ENCODE measurements at regions not wholly inside any gene's neighbourhood (a gene's known extent, or its start where the extent isn't known, plus 50 kb on each side); places are given as distances from the start of the nearest gene placed in this dataset.

DNA sequence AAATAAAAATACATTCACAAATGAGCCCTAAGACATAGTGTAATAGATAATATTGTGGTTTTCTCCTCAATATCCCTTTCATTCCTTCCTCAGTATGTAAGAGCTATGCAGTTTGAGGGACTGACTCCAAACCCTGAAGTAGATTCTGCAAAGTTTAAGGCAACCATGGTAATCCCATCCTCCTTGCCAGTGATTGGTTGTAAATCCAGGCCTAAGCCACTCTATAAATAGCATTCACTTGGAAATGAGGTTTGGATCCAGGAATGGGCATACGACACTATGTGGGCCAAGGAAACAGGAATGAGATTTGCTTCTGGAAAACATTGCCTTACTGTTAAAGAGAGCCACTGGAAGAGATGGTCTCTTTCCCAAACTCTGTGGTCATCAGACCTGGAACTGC lies 468.7 kb upstream of the SOX5 start:
- no TSS peak for BruUV-seq (replicated peaks)
- no peak overlapping the region for H3K18ac ChIP-seq (ENCODE audit: low read depth, low read length)
- no peak overlapping the region for H3K27ac ChIP-seq (ENCODE audit: insufficient read depth, low read length)
- peaks cover 3% of the 10 kb centered on the region for H3K9me1 ChIP-seq (ENCODE audit: insufficient read depth, low read length)
- dilution Hi-C loops (cut with HindIII; ENCODE audit: low sequenced_read_pairs, unreplicated experiment) (no loop called here), in situ Hi-C loops (cut with MboI; ENCODE audit: low sequenced_read_pairs) (no loop called here), intact Hi-C loops (cut with micrococcal nuclease) (no loop called here)
- no peak overlapping the region for H2AK9ac ChIP-seq (replicated peaks; ENCODE audit: low read depth, low read length, poor library complexity)
- H2BK15ac ChIP-seq (ENCODE audit: low read depth, low read length) = no peak overlapping the region
- TF ChIP-seq RFX5 (IDR thresholded peaks at IDR 0.05; ENCODE audit: low read depth, low read length) (no peak), NFE2L2 (IDR thresholded peaks at IDR 0.05; ENCODE audit: low read depth, low read length) (no peak), RAD21 (IDR thresholded peaks at IDR 0.05; ENCODE audit: low read length) (no peak), ELK1 (IDR thresholded peaks at IDR 0.05; ENCODE audit: borderline replicate concordance, low read depth, low read length) (no peak), MAZ (IDR thresholded peaks at IDR 0.05; ENCODE audit: borderline replicate concordance, low read depth, low read length) (no peak), FOS (IDR thresholded peaks at IDR 0.05; ENCODE audit: low read depth, low read length) (no peak)
- TF ChIP-seq, protein P1, sequence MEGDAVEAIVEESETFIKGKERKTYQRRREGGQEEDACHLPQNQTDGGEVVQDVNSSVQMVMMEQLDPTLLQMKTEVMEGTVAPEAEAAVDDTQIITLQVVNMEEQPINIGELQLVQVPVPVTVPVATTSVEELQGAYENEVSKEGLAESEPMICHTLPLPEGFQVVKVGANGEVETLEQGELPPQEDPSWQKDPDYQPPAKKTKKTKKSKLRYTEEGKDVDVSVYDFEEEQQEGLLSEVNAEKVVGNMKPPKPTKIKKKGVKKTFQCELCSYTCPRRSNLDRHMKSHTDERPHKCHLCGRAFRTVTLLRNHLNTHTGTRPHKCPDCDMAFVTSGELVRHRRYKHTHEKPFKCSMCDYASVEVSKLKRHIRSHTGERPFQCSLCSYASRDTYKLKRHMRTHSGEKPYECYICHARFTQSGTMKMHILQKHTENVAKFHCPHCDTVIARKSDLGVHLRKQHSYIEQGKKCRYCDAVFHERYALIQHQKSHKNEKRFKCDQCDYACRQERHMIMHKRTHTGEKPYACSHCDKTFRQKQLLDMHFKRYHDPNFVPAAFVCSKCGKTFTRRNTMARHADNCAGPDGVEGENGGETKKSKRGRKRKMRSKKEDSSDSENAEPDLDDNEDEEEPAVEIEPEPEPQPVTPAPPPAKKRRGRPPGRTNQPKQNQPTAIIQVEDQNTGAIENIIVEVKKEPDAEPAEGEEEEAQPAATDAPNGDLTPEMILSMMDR (conservative IDR thresholded peaks at IDR 0.05; ENCODE audit: low read depth, low read length) = no peak
- no peak overlapping the region for H2BK20ac ChIP-seq (ENCODE audit: low read depth, low read length)
- 0 out of 2 replicates have a peak, but pooled peaks cover 2% of the 10 kb centered on the region for H3K4me1 ChIP-seq (ENCODE audit: control insufficient read depth, insufficient read depth, low read length)
- POLR2A ChIA-PET (ENCODE audit: unreplicated experiment) = no interaction called here
- H3K14ac ChIP-seq (replicated peaks; ENCODE audit: low read depth, low read length) = 0 out of 2 replicates have a peak overlapping the region, but pooled peaks have one; percentile 41
- ATAC-seq (ENCODE audit: low read depth) = peak; percentile 54
- no peak overlapping the region for H2BK120ac ChIP-seq (ENCODE audit: low read depth, low read length)
- no peak overlapping the region for H3K56ac ChIP-seq (ENCODE audit: extremely low read depth, insufficient read depth, low read length)
- no peaks in the 10 kb centered on the region for H3K36me3 ChIP-seq (ENCODE audit: control insufficient read depth, insufficient read depth, low read length)
- H3K9ac ChIP-seq (ENCODE audit: low read depth, low read length) = no peak overlapping the region
- no CpG with 5 or more reads among the region's 1 CpG for WGBS, 2 experiments (ENCODE audit: extremely low coverage in 2 of 2, insufficient read length in 1 of 2)
- H3K23ac ChIP-seq (ENCODE audit: low read depth, low read length) = no peak overlapping the region
- H2AFZ ChIP-seq (replicated peaks; ENCODE audit: low read length, poor library complexity) = no peak overlapping the region
- no peak overlapping the region for H3K4ac ChIP-seq (ENCODE audit: low read depth, low read length)
- no peak overlapping the region; the same call in 1 of the 2 replicates for H2AK5ac ChIP-seq (ENCODE audit: low read depth, low read length)
- no peak overlapping the region for H2BK5ac ChIP-seq (ENCODE audit: low read depth, low read length, poor library complexity, severe bottlenecking)
- peak; percentile 69 for DNase-seq
- no peak overlapping the region for H3K4me2 ChIP-seq (ENCODE audit: low read depth, low read length)
- H3K9me3 ChIP-seq (ENCODE audit: control insufficient read depth, insufficient read depth, low read length) = no peaks in the 10 kb centered on the region
- H3K27me3 ChIP-seq (ENCODE audit: control insufficient read depth, insufficient read depth, low read length) = no peaks in the 10 kb centered on the region
- H4K5ac ChIP-seq (ENCODE audit: low read depth, low read length) = no peak overlapping the region
- no peak overlapping the region for H3K4me3 ChIP-seq (ENCODE audit: insufficient read depth, low read depth, low read length)
- H4K20me1 ChIP-seq (ENCODE audit: insufficient read depth, low read length) = no peaks in the 10 kb centered on the region; the same call in 1 of the 2 replicates
- H4K91ac ChIP-seq (ENCODE audit: insufficient read depth, low read depth, low read length) = no peak overlapping the region
- CTCF ChIA-PET = no interaction called here
- no peak overlapping the region for H4K8ac ChIP-seq (ENCODE audit: low read depth in 2 of 2, low read length in 2 of 2)
- peaks cover 14 to 16% of the 10 kb centered on the region in 2 experiments; a peak in 3 of 4 replicates for H3K79me1 ChIP-seq (ENCODE audit: low read depth in 1 of 2, low read length in 2 of 2)

Measured in IMR-90 (cell line).